ENCODE measurements at regions not wholly inside any gene's neighbourhood (a gene's known extent, or its start where the extent isn't known, plus 50 kb on each side); places are given as distances from the start of the nearest gene placed in this dataset.

DNA sequence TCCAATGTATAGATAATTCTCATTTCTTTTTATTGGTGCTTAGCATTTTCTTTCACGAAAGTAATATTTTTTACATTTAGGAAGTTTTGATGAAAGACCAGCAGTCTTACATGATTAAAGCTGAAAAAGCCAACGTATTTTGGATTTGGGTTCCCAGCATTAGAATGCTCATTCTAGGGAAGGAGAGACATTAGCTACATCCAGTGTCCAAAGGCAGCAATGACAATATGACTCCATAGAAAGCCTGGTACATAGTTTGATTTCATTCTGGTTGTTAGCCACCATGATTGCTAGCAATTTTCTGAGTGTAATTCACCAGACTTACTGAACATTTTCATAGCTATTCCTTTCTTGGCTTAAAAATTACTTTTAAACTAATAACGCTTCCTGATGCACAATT lies 1397.5 kb downstream of the PCDH7 start:
- Histone ChIP-seq H3K36me3 (ENCODE audit: control insufficient read depth, insufficient read depth, low read length) (no peaks in the 10 kb centered on the region), H3K27ac (ENCODE audit: low read depth, low read length, severe bottlenecking) (no peak overlapping the region)
- WGBS, 2 experiments (ENCODE audit: insufficient coverage in 2 of 2): 60 to 91% methylated on average over 1 to 2 of the region's 3 CpGs

DNA sequence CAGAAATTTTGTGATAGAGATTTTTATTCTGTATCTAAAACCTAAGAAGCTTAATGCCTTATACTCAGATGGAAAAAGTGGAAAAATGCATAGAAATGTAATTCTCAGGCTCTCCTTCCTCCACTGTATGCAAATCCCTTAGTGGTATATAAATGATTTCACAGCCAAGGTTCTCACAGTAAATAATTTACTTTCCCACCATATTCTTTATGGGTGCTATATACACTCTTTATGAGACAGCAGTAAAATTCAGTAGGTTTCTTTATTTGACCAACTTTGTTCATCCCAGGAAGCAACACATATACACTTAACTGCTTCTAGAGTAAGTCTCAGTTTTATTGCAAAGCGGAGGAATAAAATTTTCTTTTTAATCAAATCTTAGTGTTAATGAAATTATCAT lies 1399.7 kb downstream of the PCDH7 start:
- Histone ChIP-seq H3K4me3 (ENCODE audit: extremely low read depth, insufficient read depth, low read length, poor library complexity, severe bottlenecking) (no peak overlapping the region), H3K36me3 (ENCODE audit: control insufficient read depth, insufficient read depth, low read length) (no peaks in the 10 kb centered on the region), H3K27ac (ENCODE audit: low read depth, low read length, severe bottlenecking) (no peak overlapping the region), H3K9me3 (ENCODE audit: control insufficient read depth, low read length) (no peaks in the 10 kb centered on the region), H3K4me1 (ENCODE audit: control insufficient read depth, insufficient read depth, low read length, poor library complexity, severe bottlenecking) (no peaks in the 10 kb centered on the region)
- WGBS, 2 experiments (ENCODE audit: insufficient coverage in 2 of 2): no CpG with 5 or more reads among the region's 1 CpG

More for the DNA sequence above, 1397.5 kb downstream of the PCDH7 start:
- no peaks in the 10 kb centered on the region for H3K9me3 ChIP-seq (ENCODE audit: control insufficient read depth, low read length)
- H3K4me1 ChIP-seq (ENCODE audit: control insufficient read depth, insufficient read depth, low read length, poor library complexity, severe bottlenecking): no peaks in the 10 kb centered on the region
- no peak overlapping the region for H3K4me3 ChIP-seq (ENCODE audit: extremely low read depth, insufficient read depth, low read length, poor library complexity, severe bottlenecking)

DNA sequence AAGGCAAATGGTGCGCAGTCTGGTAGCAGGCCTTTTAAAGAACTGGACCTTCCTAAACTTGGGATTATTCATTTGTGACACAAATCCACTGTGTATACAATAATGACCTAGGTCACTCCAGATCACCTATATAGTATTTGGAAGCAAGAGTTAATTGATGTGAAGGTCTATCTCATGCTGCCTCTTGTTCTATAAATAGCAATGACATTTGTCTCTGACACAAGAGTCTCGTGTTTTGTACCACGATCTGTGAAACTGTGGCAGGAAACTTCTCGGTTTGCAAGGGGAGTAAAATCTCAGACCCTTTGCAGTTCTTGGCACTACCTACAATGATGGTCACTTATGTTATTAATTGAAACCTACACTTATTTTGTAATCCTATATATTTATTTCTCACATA lies 1408.4 kb downstream of the PCDH7 start:
- H3K36me3 ChIP-seq (ENCODE audit: control insufficient read depth, insufficient read depth, low read length): no peaks in the 10 kb centered on the region
- H3K27ac ChIP-seq (ENCODE audit: low read depth, low read length, severe bottlenecking): no peak overlapping the region
- 75% methylated on average over 3 of the region's 4 CpGs; no CpG with 5 or more reads in 1 of the 2 experiments for WGBS, 2 experiments (ENCODE audit: insufficient coverage in 2 of 2)
- H3K4me1 ChIP-seq (ENCODE audit: control insufficient read depth, insufficient read depth, low read length, poor library complexity, severe bottlenecking): no peaks in the 10 kb centered on the region
- H3K4me3 ChIP-seq (ENCODE audit: extremely low read depth, insufficient read depth, low read length, poor library complexity, severe bottlenecking): no peak overlapping the region
- no peaks in the 10 kb centered on the region for H3K9me3 ChIP-seq (ENCODE audit: control insufficient read depth, low read length)

DNA sequence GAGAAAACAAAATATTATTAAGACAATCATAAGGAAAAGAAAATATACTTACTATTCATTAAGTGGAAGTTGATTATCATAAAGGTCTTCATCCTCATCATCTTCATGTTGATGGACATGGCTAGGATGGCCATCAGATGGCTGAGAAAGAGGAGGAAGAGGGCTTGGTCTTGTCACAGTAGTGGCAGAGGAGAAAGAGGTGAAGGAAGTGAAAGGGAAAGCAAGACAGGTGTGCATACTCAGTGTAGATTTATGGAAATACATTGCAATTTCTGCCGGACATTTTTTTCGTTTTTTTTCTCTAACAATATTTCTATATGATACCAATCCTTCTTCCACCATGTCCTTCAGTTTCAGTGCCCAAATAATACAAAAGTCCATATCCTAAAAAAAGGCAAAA lies 1409.8 kb downstream of the PCDH7 start:
- no peaks in the 10 kb centered on the region for H3K9me3 ChIP-seq (ENCODE audit: control insufficient read depth, low read length)
- no peaks in the 10 kb centered on the region for H3K4me1 ChIP-seq (ENCODE audit: control insufficient read depth, insufficient read depth, low read length, poor library complexity, severe bottlenecking)
- no peak overlapping the region for H3K4me3 ChIP-seq (ENCODE audit: extremely low read depth, insufficient read depth, low read length, poor library complexity, severe bottlenecking)
- no peaks in the 10 kb centered on the region for H3K36me3 ChIP-seq (ENCODE audit: control insufficient read depth, insufficient read depth, low read length)
- no peak overlapping the region for H3K27ac ChIP-seq (ENCODE audit: low read depth, low read length, severe bottlenecking)
- WGBS, 2 experiments (ENCODE audit: insufficient coverage in 2 of 2): 90% methylated on average over 2 of the region's 2 CpGs; no CpG with 5 or more reads in 1 of the 2 experiments

DNA sequence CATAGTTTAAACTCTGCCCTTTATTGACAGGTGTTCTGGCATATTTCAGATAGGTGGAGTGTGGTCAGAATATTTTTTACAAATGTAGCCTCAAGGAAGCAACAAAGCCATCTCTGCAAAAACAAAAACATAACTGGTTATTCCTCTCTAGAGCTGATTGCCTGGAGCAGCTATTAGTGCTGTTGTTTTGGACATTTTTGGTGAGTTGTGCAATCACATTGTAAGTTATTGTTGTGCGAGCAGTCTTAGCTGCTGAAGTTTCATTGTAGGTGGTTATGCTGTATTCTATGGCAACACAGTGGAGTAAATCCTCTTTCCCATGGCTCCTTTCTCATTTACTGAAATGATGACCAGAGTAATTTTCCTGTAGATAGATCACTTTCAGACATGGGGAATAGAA lies 1413.0 kb downstream of the PCDH7 start:
- no peak overlapping the region for H3K27ac ChIP-seq (ENCODE audit: low read depth, low read length, severe bottlenecking)
- no peaks in the 10 kb centered on the region for H3K4me1 ChIP-seq (ENCODE audit: control insufficient read depth, insufficient read depth, low read length, poor library complexity, severe bottlenecking)
- no peaks in the 10 kb centered on the region for H3K9me3 ChIP-seq (ENCODE audit: control insufficient read depth, low read length)
- H3K36me3 ChIP-seq (ENCODE audit: control insufficient read depth, insufficient read depth, low read length): no peaks in the 10 kb centered on the region
- 83% methylated on average over 1 of the region's 1 CpG; no CpG with 5 or more reads in 1 of the 2 experiments for WGBS, 2 experiments (ENCODE audit: insufficient coverage in 2 of 2)
- no peak overlapping the region for H3K4me3 ChIP-seq (ENCODE audit: extremely low read depth, insufficient read depth, low read length, poor library complexity, severe bottlenecking)

DNA sequence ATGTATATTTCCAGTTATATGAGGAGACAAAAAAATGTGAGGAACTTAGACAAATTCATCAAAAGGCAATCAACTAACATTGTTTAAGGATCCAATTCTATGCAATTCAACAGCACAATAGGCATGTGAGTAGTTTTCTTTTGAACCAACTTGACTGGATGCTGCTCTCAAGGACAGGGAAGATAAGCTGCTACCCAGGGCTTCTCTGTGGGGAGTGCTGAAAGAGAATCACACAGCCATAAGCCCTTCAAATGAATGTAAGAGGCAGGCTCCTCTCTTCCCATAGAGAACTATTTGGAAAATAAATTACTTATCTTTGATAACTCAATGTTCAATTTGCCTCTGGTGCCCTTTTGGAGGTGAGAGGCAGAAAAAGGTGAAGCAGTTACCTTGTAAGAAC lies 1413.6 kb downstream of the PCDH7 start:
- no peaks in the 10 kb centered on the region for H3K4me1 ChIP-seq (ENCODE audit: control insufficient read depth, insufficient read depth, low read length, poor library complexity, severe bottlenecking)
- H3K27ac ChIP-seq (ENCODE audit: low read depth, low read length, severe bottlenecking): no peak overlapping the region
- no peak overlapping the region for H3K4me3 ChIP-seq (ENCODE audit: extremely low read depth, insufficient read depth, low read length, poor library complexity, severe bottlenecking)
- H3K36me3 ChIP-seq (ENCODE audit: control insufficient read depth, insufficient read depth, low read length): no peaks in the 10 kb centered on the region
- no peaks in the 10 kb centered on the region for H3K9me3 ChIP-seq (ENCODE audit: control insufficient read depth, low read length)

DNA sequence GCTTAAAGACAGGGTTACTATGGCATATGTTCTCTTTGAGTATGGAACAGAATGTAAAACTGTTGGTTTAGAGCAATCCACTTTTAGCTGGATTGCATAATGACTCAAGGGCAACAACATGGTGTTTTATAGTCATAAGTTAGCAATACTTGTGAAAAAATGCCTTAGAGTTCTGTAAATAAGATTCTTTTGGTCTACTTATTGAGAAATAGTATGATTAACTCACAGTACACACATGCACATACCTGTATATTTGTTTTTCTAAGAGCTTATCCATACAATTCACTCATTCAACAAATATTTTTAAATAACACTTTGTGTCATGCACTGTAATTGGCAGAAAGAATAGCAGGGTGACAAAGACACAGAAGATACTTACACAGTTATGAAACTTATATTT lies 1415.5 kb downstream of the PCDH7 start:
- Histone ChIP-seq H3K36me3 (ENCODE audit: control insufficient read depth, insufficient read depth, low read length) (no peaks in the 10 kb centered on the region), H3K4me1 (ENCODE audit: control insufficient read depth, insufficient read depth, low read length, poor library complexity, severe bottlenecking) (peaks cover 8% of the 10 kb centered on the region)

DNA sequence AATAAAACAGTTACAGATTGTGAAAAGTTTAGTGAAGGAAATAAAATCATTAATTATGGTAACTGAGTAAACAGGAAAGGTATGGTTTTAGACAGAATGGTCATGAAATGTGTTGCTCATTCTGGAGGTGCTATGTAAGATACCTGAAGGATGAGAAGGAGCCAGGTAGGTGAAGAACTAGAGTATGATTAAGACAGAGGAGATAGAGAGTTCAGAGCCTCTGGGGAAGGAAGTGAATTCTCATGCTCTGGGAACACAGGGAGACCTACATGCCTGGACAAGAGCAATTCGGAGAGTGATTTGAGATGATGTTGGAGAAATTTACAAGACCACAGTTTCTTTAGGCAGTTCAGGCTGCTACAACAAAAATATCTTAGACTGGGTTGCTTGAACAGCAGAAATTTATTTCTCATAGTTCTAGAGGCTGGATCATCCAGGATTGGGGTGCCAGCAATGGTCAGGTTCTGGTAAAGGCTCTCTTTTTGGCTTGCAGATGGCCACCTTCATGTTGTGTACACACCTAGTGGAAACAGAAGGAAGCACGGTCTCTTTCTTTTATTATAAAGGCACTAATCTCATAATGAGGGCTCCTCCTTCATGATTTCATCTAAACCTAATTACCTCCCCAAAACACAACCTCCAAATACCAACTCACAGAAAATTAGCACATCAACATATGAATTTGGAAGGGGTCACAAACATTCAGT lies 1416.1 kb downstream of the PCDH7 start:
- Histone ChIP-seq H3K27ac (ENCODE audit: low read depth, low read length, severe bottlenecking) (no peak overlapping the region), H3K9me3 (ENCODE audit: control insufficient read depth, low read length) (no peaks in the 10 kb centered on the region), H3K4me1 (ENCODE audit: control insufficient read depth, insufficient read depth, low read length, poor library complexity, severe bottlenecking) (peaks cover 14% of the 10 kb centered on the region), H3K36me3 (ENCODE audit: control insufficient read depth, insufficient read depth, low read length) (no peaks in the 10 kb centered on the region), H3K4me3 (ENCODE audit: extremely low read depth, insufficient read depth, low read length, poor library complexity, severe bottlenecking) (no peak overlapping the region)
- 83 to 85% methylated on average over 2 of the region's 2 CpGs for WGBS, 2 experiments (ENCODE audit: insufficient coverage in 2 of 2)

More for the DNA sequence above, 1415.5 kb downstream of the PCDH7 start:
- H3K27ac ChIP-seq (ENCODE audit: low read depth, low read length, severe bottlenecking): no peak overlapping the region
- H3K9me3 ChIP-seq (ENCODE audit: control insufficient read depth, low read length): no peaks in the 10 kb centered on the region
- no peak overlapping the region for H3K4me3 ChIP-seq (ENCODE audit: extremely low read depth, insufficient read depth, low read length, poor library complexity, severe bottlenecking)

DNA sequence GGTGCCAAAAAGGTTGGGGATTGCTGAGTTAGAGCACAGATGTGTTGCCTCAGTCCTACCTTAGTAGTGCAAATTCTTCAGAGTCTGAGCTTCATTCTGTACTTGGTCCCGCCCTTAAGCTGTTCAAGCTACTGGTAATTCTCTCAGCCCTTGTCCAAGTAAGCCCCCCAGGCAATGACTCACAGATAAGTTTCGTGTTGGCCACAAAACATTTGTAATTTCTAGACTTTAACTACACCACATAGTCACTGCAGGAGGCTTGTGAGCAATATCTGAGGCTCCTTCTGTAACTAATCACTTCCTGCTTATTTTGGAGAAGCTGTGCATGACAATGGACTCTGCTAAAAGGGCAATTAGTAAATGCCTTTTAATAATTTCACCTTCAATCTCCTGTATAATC lies 1420.5 kb downstream of the PCDH7 start:
- 45 to 88% methylated on average over 1 to 2 of the region's 2 CpGs for WGBS, 2 experiments (ENCODE audit: insufficient coverage in 2 of 2)
- no peaks in the 10 kb centered on the region for H3K9me3 ChIP-seq (ENCODE audit: control insufficient read depth, low read length)
- peak overlapping the region; percentile 3 for H3K27ac ChIP-seq (ENCODE audit: low read depth, low read length, severe bottlenecking)
- no peak overlapping the region for H3K4me3 ChIP-seq (ENCODE audit: extremely low read depth, insufficient read depth, low read length, poor library complexity, severe bottlenecking)
- no peaks in the 10 kb centered on the region for H3K36me3 ChIP-seq (ENCODE audit: control insufficient read depth, insufficient read depth, low read length)
- H3K4me1 ChIP-seq (ENCODE audit: control insufficient read depth, insufficient read depth, low read length, poor library complexity, severe bottlenecking): peaks cover 15% of the 10 kb centered on the region

DNA sequence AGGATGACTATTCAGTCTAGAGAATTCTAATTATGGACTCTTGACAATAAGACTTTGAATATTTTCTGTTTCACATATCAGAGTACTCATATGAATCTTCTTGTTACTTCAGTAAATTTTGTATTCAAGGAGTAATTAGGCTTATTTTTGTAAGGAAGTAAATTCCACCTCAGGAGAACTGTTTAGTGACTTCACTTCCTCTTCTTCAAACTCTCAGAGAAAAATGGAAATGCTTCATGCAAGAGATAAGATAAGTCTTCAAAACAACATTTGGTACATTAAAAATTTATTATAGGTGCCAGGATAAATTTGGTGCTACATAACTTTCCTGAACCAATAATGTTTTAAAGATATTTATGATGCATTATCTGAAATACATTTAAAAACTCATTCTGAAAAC lies 1421.9 kb downstream of the PCDH7 start:
- no peak overlapping the region for H3K27ac ChIP-seq (ENCODE audit: low read depth, low read length, severe bottlenecking)
- H3K4me3 ChIP-seq (ENCODE audit: extremely low read depth, insufficient read depth, low read length, poor library complexity, severe bottlenecking): no peak overlapping the region
- H3K4me1 ChIP-seq (ENCODE audit: control insufficient read depth, insufficient read depth, low read length, poor library complexity, severe bottlenecking): peaks cover 15% of the 10 kb centered on the region
- no peaks in the 10 kb centered on the region for H3K36me3 ChIP-seq (ENCODE audit: control insufficient read depth, insufficient read depth, low read length)
- H3K9me3 ChIP-seq (ENCODE audit: control insufficient read depth, low read length): no peaks in the 10 kb centered on the region

DNA sequence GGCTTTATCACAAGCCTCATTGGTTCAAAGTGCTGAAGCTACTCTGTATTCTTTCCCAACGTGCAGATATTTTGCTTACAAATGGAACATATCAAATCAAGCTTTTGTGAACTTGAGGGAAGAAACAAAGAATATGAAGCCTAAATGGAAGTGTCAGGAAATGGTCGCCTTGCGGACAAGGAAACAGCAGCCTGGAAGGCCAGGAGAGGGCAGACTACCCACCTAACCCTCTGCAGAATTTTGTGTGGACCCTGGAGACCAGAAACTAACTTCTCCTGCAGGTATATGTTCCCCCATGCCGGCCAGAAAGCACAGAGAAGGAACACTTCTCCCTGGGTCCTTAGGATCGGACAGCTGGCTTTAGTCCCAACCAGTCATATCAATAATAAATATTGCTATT lies 1425.8 kb downstream of the PCDH7 start:
- Histone ChIP-seq H3K4me3 (ENCODE audit: extremely low read depth, insufficient read depth, low read length, poor library complexity, severe bottlenecking) (no peak overlapping the region), H3K9me3 (ENCODE audit: control insufficient read depth, low read length) (no peaks in the 10 kb centered on the region), H3K27ac (ENCODE audit: low read depth, low read length, severe bottlenecking) (no peak overlapping the region), H3K36me3 (ENCODE audit: control insufficient read depth, insufficient read depth, low read length) (no peaks in the 10 kb centered on the region), H3K4me1 (ENCODE audit: control insufficient read depth, insufficient read depth, low read length, poor library complexity, severe bottlenecking) (peaks cover 4% of the 10 kb centered on the region)
- WGBS, 2 experiments (ENCODE audit: insufficient coverage in 2 of 2): 78% methylated on average over 4 of the region's 5 CpGs; no CpG with 5 or more reads in 1 of the 2 experiments

All from mesodermal cell (in vitro differentiated cells).